NCI-H2171 (cell line): ENCODE measurements at regions not wholly inside any gene's neighbourhood (a gene's known extent, or its start where the extent isn't known, plus 50 kb on each side); places are given as distances from the start of the nearest gene placed in this dataset.

Source experiments
- DNase-seq: peaks from one replicate; lab custom pipeline; 2025; lab: John Stamatoyannopoulos, UW

DNA sequence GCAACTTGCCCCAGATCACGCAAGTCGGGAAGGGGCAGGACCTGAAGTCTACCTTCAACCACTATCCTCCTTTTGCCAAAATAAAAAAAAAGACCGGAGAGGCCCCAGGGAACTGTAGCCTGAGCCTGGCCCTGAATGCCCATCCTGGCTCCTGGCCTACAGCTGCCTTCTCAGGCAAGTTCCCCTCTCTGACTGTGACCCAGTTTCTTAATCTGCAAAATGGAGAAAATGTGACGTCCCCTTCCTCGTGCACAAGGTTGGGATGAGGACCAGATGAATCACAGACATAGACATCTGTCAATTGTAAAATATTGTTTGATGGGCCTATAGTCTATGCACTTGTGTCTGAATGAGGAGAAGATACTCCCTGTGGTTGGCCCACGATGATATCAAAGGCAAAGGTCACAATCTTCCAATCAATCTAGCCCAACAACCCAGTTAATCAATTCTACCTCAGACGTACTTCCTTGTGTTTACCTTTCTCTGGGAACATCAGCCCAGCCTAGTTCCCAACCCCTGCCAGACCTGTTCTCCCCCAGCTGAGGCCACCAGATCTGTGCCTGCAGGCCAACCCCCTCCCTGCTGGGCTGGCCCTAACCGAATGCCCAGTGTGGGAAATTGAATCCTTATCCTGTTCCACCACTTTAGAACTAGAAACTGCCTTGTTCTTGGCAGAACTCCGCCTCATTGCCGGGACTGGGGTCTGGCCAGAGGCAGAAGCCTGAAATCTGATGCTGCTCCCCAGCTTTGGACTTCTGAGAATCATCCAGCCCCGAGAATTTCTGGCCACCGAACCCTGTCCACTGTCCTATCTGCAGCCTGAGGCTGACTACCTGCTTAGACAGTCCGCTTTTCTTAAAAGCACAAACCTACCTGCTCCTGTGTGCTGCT, 101.8 kb upstream of the LIPC start:
- DNase-seq, result no peak

DNA sequence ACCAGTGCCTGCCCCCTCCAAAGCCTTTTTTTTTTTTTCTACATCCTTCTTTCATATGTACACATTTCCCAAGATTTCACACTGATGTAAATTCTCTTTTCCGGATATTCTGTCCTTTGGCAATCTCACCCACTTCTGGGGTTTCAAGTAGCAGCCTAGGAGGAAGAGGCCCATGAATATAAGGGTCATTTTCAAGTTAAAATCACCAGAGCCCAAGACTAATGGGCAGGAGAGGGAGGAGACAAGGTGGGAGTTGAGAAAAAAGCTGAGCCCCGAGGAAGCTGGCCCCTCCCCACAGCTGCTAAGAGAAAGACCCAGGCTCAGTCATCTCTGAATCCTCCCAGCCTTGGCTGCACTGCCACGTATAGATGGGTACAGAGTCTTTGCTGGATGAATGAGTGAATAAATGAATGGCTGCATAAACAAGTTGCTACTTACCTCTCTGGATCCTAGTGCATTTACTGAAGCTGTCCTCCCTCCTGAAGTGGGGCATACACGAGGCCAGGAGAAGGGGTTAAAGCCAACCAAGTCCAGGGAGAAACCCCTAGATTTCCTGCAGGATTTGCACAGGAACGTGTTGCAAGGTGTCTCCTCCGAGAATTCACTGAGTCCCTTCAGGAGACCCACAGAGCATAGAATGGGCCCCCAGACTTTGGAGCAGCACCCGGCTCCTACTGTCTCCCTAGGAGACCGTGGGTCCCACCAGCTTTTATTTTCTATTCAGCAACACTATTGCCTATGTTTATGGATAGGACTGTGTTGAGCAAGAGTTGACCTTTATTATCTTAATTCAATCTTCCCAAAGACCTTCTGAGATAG, 100.8 kb upstream of the LIPC start:
- DNase-seq, result no peak

DNA sequence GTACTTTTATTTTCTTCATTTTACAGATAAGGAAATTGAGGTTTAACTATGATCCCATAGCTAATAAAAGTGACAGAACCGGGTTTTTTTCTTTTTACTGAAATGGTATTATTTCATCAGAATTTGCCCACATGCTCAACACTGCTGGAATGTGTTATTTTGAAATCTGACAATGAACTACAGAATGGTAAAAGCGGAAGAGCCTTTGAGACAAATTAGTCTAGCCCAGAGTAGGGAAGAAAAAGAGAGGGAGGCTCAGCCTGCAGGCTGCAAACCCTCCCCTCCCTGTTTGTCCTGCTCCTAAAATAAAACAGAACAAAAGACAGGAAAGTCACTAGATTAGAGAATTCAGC, 100.3 kb upstream of the LIPC start:
- DNase-seq, result no peak

DNA sequence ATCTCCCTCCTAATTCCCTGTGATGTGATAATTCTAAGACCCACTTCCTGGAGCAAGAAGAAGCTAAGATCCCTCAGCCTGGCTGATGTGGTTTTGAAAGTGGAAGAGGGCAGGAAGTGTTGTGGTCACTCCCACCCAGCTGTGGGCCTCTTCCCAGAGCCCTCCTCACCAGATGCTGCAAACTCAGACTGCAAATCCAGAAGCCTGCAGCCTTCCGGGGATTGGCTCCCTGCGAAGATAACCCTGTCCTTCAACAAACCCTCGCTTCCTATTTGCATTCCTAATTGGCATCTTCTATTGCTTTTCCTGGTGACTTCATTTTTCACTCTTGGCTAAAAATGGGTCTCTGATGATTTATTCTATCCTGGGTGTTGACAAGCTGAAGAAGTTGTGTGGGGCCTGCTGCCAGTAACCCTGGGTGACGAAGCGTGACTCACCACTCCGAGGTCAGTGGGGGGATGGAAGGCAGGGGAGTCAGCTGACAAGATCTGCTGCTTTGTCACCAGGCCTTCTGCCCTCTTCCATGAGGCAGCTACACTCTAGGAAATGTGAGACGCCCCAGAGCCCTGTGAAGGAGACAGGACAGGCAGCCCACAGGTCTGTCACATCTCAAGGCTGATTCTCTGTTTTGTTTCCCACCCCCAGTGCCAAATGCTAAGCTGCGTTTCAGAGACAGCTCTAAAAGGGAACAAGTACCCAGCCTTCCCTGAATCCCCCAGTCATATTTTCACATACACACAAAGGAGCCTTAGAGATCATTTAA, 99.7 kb upstream of the LIPC start:
- peak; percentile 86 for DNase-seq

DNA sequence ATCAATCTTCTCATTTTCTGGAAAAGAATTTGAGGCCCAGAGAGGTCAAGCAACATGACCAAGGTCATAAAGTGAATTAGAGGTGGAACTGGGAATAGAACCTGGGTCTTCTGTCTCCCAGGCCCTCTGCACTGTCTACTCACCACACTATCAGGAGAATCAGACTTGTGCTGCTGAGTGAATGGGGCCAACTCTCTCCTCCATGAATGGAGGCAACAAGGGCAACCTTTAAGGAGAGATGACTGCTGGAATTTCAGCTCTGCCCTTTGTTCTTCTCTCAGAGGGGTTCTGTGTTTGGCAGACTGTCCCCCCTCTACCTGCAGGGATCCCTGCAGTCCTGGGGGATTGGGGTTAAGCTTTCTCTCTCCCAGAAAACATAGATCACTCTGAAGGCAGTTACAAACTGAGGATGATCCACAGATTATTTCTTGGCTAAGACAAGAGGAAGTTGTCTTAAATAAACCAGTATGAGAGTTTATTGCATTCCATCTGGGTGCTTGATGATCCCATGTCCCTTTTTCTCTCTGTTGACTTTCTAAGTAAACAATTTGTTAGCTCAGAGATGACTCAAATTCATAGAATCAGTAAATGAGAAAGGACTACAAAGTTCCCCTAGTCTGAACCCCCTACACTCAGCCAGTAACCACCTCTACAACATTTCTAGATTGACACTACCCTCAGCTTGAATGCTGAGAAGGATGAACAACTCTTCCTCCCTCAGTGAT, 99.0 kb upstream of the LIPC start:
- no peak for DNase-seq

DNA sequence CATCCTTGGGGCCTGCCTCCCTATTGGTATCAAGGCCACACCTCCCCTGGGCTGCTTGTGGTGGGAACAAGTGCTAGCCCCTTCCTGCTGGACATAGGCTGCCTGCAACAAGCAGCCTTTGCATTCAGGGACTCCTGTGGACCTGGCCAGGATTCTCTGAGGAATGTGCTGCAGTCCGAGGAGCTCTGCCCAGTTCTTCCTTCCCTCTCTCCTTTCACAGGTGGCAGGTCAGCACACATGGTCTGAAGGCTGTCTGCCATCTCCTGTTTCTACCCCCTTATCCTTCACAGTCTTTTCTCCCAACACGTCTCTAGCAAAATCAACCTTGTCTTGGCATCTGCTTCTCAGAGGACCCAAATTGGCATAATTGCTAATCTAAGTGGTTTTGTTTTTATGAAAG, 97.0 kb upstream of the LIPC start:
- no peak for DNase-seq

DNA sequence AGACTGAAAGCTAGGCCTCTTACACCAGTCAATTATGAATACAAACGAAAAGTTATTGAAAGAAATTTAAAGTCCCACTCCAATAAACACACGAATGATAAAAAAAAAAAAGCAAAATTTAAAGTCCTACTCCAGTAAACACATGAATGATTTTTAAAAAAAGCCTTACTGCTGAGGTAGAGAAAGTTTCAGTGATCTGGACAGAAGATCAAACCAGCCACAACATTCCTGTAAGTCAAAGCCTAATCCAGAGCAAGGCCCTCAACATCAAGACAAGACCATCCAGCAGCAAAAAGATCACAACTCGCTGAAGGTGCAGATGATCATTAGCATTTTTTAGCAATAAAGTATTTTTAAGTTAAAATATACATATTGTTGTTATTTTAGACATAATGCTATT, 95.6 kb upstream of the LIPC start:
- no peak for DNase-seq

DNA sequence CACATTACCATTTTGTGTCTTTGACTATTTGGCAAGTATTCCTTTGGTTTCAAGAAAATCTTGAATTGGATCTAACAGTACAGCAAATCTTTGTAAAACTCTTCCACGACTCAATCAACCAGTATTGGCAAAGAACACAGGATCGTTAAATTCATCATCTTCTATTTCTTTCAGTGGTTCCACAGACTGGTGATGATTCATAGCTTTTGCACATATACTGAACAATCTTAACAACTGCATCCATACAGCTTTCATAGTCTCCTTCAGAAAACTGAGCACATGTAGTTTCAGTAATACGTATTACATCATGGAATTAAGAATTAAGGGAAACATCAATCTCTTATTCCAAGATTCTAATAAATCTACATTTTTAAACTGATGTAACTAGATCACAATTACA, 91.6 kb upstream of the LIPC start:
- DNase-seq, result no peak

DNA sequence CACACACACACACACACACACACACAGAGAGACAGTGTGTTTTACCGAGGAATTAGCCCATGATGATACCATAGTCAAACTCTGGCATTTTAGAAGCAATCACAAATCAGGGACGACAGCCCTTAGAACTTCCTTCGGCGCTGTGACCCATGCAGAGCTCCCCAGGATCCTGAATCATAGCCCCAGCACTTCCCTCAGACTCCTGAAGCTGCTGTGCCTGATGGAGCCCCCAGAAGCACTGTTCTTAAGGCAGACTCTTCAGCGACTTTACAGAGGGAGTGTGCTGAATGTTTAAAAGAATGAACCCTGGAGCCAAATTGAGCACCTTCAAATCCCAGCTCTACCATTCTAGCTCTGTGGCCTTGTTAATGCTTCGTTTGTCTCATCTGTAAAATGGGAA, 89.3 kb upstream of the LIPC start:
- no peak for DNase-seq

DNA sequence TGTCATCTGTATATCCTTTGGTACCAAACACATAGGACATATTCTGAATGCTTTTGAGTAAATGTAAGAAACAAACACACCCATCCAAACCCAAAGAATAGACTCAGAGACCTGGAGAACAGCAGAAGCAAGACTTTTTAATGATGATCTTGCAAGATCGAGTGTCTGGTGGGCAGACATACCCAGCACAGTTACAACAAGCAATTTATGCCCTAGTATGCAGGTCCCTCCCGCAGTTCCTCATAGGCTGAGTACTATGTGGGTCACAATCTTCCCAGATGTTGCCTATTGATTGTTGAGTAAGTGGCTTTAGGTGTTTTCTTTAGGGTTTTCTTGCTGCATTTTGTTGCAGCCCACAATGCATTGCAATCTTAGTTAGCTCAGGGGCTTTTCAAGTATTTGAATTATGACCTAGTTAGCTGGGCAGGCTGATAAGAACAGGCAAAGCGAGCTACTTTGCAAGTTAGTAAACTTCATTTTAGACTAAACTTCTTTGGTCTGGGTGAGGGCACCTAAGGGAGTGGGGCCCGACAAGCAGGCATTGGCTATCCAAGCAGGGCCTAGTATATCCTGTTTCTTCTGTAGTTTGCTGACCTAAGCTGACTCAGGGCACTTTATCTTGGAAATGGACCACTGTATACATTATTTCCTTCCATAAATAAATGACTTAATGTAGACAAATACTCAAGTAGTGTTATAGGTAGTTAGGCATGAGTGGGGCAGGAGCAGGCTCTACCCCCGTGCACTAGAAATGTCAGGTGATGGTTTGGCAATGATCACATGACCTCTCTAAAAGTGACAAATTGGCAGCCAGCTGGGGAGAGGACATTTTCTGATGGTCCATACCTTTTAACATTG, 87.3 kb upstream of the LIPC start:
- no peak for DNase-seq

DNA sequence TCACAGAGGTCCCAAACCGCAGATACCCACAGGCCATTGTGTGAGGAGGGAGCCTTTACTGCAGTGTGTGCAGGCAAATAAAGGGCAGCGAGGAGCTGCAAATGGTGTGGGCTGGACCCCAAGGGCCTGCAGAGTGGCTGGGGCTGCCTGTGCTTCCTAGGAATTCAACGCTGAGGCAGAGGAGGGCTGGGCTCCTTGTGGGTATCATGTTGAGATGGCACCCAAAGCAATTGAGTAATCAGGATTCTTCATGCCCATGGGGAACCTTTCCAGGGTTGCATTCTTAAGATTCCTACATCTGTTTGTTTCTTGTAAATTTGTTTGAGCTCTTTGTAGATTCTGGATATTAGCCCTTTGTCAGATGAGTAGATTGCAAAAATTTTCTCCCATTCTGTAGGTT, 85.4 kb upstream of the LIPC start:
- DNase-seq, result no peak

DNA sequence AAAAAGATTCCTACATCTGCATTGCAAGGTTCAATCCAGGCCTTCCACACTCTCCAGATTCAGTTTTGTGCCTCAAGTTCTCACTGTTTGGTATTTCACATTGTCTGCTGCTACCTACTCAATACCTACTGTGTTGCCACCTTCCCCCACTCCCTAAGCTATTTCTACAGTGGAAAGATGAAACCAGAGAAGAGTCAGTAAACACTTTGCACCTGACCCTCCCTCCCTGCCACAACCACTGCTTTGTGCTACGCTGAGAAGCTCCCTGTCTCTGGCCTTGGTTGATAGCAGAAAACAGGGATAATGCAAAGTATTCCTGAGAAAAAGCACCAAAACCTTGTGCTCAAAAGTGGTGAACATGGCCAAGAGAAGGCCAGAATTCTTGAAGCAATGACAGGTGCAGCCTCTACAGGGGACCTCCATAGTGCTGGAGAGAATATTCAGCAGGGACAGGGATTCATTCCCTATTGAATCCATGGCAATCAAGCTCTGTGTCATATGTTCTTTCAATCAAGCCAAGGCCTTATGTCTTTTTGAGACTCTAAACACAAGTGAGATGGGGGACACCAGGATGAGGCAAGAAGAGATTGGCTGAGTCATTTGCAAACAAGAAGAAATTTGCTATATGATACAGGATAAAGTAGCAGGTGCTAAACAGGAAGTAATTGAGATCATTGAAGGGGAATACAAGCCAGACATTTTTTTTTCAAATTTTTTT, 83.5 kb upstream of the LIPC start:
- peak; percentile 69 for DNase-seq

DNA sequence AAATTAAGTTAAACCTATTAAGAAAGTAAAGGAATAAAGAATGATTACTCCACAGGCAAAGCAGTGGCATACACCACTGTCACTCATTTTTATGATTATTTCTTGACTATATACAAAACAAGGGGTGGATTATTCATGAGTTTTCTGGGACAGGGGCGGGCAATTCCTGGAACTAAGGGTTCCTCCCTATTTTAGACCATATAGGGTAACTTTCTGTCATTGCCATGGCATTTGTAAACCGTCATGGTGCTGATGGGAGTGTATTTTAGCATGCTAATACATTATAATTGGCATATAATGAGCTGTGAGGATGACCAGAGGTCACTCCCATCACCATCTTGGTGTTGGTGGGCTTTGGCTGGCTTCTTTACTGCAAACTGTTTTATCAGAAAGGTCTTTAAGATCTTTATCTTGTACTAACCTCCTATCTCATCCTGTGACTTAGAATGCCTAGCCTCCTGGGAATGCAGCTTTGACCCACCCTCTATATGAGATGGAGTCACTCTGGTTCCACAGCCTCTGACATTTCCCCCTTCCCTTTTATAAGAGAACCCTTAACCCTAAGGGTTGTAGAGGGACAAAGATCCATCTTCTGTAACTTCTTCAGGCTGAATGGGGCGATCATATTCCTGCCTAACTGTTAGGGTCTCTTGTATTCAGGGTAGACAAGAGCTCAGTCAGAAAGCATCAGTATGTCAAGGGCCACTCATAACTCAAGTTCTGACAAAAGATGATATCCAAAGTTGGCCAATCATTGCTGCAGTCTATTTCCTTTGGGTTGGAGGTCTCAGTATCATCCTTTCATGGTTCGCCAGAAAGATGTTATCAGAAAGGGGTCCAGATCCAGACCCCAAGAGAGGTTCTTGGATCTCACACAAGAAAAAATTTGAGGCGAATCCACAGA, 79.5 kb upstream of the LIPC start:
- no peak for DNase-seq

DNA sequence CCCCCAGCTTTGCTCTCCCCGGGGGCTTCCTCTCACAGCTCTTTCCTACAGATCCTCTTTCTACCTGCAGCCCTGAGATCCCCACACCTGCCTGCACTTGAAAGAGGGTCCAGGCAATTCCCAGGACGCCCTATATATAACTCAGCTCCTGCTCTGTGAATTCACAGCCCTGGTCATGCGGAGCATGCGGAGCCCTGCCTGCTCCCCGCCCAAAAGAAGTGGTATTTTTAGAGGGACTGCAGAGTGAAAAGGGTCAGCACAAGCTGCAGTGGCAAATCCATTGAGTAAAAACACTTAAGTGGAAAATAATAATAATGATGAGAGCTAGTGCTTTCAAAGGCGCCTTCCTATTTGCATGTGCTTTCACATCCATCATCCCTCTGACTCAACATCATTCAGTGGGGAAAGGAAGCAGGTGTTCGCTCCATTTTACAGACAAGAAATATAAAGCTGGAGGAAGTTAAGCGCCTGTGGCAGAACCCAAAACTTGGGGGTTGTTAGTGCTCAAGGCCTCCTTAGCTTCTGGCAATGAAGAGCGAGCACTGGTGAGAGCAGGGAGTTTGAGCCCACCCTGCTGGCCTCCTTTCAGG, 76.3 kb upstream of the LIPC start:
- no peak for DNase-seq

DNA sequence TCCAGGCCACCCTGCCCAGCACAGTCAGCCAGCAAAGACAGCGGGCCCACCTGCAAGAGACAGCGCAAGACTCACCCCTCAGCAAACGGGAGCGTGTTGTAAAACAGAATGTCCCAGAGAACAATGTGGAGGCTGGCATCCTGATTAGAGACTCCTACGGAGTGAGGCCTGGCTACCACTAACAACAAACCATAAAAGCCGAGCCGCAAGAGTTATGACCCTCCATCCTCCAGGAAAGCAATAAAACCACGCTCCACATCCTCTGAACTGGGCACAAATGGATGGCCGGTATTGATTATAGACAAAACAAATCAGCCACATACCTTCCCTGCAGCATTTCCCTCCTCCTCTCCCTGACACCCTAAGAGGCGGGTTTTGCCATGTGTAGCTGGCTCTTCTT, 75.8 kb upstream of the LIPC start:
- no peak for DNase-seq

DNA sequence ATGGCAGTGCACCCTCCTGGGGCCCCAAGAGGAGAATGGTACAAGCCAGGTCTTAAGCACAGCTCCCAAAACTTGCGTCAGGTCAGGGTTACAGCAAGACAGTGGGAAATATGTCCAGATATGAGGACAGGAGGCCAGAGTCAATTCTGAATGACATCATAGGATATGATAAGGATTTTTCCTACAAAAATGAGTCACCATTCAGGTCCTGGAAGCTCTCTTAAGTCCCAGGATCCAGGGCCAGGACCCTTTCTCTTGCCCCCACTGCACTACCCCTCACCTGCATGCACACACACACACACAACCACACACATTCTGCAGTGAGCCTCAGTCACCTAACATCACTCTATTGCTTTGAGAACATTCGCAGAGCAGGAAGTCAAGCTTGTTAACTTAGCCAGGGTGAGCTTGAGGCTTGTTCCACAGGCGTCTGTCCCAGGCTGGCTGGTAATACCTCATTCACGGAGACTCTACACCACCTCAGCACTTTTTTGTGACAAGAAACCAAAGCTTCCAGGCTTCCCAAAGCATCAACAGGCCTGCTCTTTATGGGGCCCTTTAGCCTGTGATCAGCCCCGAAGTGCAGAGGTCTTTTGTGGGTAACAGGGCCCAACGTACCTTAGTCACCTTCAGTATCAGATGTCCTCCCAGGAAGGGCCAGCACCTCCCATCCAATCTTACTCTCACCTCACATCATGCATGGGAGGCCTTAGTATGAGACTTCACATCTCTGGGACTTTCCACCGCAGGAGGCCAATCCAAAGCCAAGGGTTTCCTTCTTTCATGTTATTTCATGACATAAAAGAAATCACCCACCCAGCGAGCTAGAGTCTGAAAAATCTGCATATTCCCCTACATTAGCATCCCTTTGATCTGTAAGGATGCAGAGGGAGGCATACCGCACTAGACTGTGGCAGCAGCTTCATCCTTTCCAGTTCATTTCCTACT, 74.0 kb upstream of the LIPC start:
- no peak for DNase-seq

DNA sequence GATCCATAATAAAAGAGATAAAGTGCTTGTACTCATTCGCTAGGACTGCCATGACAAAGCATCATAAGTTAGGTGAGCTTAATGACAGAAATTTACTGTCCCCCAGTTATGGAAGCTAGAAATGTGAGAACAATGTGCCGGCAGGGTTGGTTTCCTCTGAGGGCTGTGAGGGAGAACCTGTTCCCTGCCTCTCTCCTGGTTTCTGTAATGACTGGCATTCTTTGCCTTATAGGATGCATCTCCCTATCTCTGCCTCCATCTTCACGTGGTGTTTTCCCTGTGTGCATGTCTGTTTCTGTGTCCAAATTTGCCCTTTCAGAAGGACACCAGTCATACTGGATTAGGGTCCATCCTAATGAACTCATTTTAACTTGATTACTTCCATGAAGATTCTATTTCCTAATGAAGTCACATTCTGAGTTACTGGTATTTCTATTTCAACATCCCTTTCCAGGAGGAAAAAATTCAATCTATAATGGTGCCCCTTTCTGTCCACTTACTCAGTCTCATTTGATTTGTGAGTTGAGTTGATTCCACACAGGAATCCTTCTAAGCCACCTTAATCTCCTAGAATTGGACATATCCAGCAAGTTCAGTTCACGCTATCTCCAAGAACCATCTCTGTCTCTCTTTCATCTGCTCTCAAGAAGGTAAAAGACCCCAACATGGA, 71.2 kb upstream of the LIPC start:
- DNase-seq, result no peak
